ENCODE measurements at regions not wholly inside any gene's neighbourhood (a gene's known extent, or its start where the extent isn't known, plus 50 kb on each side); places are given as distances from the start of the nearest gene placed in this dataset.

DNA sequence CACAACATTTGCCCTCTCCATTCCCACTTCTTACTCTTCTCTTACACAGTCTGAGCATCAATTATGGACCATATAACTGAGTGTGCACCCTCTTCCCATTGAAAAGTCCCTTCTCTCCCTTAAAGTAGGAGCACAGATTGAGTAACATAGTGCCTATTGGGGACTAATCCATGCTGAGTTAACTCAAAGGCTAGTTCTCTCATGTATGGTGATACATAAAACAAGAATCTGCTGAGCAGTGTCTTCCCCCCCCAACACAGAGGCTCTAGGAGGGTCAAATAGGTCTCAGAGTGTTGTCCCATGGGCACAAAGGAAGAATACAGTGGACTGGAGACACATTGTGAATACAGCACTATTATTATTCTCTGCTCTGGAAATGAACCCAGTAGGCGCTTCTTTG is 274.6 kb upstream of the BOD1L1 start:
- DNase-seq (no peak), ATAC-seq (replicated peaks) (no peak)
- H3K4me3 Mint-ChIP-seq = no peak overlapping the region
- H3K27ac Mint-ChIP-seq = no peak overlapping the region
- no peaks in the 10 kb centered on the region for H3K27me3 Mint-ChIP-seq
- H3K4me1 Mint-ChIP-seq (ENCODE audit: low read depth in 2 of 2) = no peaks in the 10 kb centered on the region
- H3K36me3 Mint-ChIP-seq (ENCODE audit: insufficient read depth) = no peaks in the 10 kb centered on the region
- peaks cover 0 to 4% of the 10 kb centered on the region in 2 donors for H3K9me3 Mint-ChIP-seq

GRCh38 chr4:13903061-13903460 is 275.5 kb upstream of the BOD1L1 start:
- H3K27me3 Mint-ChIP-seq = no peaks in the 10 kb centered on the region
- DNase-seq (no peak), ATAC-seq (replicated peaks) (no peak)
- H3K4me1 Mint-ChIP-seq (ENCODE audit: low read depth in 2 of 2) = no peaks in the 10 kb centered on the region
- no peak overlapping the region for H3K27ac Mint-ChIP-seq
- no peak overlapping the region for H3K4me3 Mint-ChIP-seq
- H3K36me3 Mint-ChIP-seq (ENCODE audit: insufficient read depth) = no peaks in the 10 kb centered on the region
- peaks cover 0 to 2% of the 10 kb centered on the region in 2 donors for H3K9me3 Mint-ChIP-seq

- peaks cover 2 to 4% of the 10 kb centered on the region in 2 donors for H3K9me3 Mint-ChIP-seq
These were observed 276.4 kb upstream of the BOD1L1 start for GRCh38 chr4:13903901-13904300.

GRCh38 chr4:13905543-13905942 is 278.0 kb upstream of the BOD1L1 start:
- Mint-ChIP-seq H3K4me3 (no peak overlapping the region), H3K27ac (no peak overlapping the region), H3K36me3 (ENCODE audit: insufficient read depth) (no peaks in the 10 kb centered on the region), H3K27me3 (no peaks in the 10 kb centered on the region), H3K9me3 (peaks cover 2 to 8% of the 10 kb centered on the region in 2 donors), H3K4me1 (ENCODE audit: low read depth in 2 of 2) (no peaks in the 10 kb centered on the region)
- ATAC-seq (replicated peaks) = no peak
- DNase-seq = no peak

More at GRCh38 chr4:13903901-13904300, 276.4 kb upstream of the BOD1L1 start:
- Mint-ChIP-seq H3K27me3 (no peaks in the 10 kb centered on the region), H3K27ac (no peak overlapping the region), H3K4me3 (no peak overlapping the region), H3K36me3 (ENCODE audit: insufficient read depth) (no peaks in the 10 kb centered on the region), H3K4me1 (ENCODE audit: low read depth in 2 of 2) (no peaks in the 10 kb centered on the region)
- DNase-seq (no peak), ATAC-seq (replicated peaks) (no peak)

GRCh38 chr4:13906727-13907126 is 279.2 kb upstream of the BOD1L1 start:
- Mint-ChIP-seq H3K4me3 (no peak overlapping the region), H3K27ac (no peak overlapping the region), H3K27me3 (no peaks in the 10 kb centered on the region), H3K9me3 (peaks cover 0 to 8% of the 10 kb centered on the region in 2 donors), H3K4me1 (ENCODE audit: low read depth in 2 of 2) (no peaks in the 10 kb centered on the region), H3K36me3 (ENCODE audit: insufficient read depth) (no peaks in the 10 kb centered on the region)
- ATAC-seq (replicated peaks) (no peak), DNase-seq (no peak)

DNA sequence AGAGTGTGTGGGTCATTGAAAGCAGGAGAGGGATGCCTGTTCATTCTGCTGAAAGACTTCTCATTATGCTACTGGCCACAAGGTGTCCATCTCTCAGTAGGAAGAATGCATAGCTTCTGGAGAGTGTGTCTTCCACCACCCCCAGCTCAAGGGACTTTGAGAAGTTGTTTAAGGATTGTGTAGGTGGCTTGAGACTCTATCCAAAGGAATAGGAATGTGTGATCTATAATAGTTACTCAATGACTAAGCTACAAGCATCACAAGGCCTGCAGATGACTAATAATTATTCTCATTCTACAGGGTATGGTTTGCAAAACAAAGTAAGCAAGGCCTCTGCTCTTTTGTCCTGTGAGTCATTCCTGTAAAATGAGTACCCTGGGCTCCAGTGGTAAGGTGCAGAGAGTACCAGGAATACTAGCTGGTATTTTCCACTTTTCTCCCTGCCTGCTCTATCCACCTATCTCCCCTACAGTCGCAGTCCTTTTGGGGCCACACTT is 279.8 kb upstream of the BOD1L1 start:
- Mint-ChIP-seq H3K27me3 (no peaks in the 10 kb centered on the region), H3K4me3 (no peak overlapping the region), H3K36me3 (ENCODE audit: insufficient read depth) (no peaks in the 10 kb centered on the region), H3K4me1 (ENCODE audit: low read depth in 2 of 2) (no peaks in the 10 kb centered on the region), H3K27ac (no peak overlapping the region), H3K9me3 (peaks cover 0 to 8% of the 10 kb centered on the region in 2 donors)
- ATAC-seq (replicated peaks) (no peak), DNase-seq (no peak)

DNA sequence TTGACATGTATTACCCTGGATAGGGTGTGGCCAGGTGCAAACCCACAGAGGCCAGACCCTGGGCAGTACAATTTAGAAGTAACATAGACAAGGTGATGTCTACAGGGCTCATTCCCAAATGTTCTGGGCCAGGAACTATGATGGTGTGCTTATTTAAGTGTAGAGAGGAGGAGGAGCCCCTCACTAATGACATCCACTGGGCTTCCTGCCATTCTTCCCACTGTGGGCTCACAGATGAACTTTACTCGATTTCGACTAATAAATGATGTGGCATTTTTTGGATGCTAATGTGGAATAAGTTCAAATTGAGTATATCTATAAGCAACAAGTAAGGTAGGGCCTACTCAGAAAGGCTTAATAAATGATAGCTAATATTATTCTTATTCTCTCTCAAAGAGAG is 280.9 kb upstream of the BOD1L1 start:
- ATAC-seq (replicated peaks) (no peak), DNase-seq (no peak)
- Mint-ChIP-seq H3K9me3 (peaks cover 0 to 8% of the 10 kb centered on the region in 2 donors), H3K36me3 (ENCODE audit: insufficient read depth) (no peaks in the 10 kb centered on the region), H3K4me3 (no peak overlapping the region), H3K27ac (no peak overlapping the region), H3K4me1 (ENCODE audit: low read depth in 2 of 2) (no peaks in the 10 kb centered on the region), H3K27me3 (no peaks in the 10 kb centered on the region)

GRCh38 chr4:13910556-13910955 is 283.0 kb upstream of the BOD1L1 start:
- no peaks in the 10 kb centered on the region for H3K36me3 Mint-ChIP-seq (ENCODE audit: insufficient read depth)
- DNase-seq (no peak), ATAC-seq (replicated peaks) (no peak)
- no peaks in the 10 kb centered on the region for H3K4me1 Mint-ChIP-seq (ENCODE audit: low read depth in 2 of 2)
- no peak overlapping the region for H3K27ac Mint-ChIP-seq
- H3K4me3 Mint-ChIP-seq = no peak overlapping the region
- H3K9me3 Mint-ChIP-seq = peaks cover 0 to 8% of the 10 kb centered on the region in 2 donors
- H3K27me3 Mint-ChIP-seq = no peaks in the 10 kb centered on the region

- Mint-ChIP-seq H3K27ac (no peak overlapping the region), H3K4me1 (ENCODE audit: low read depth in 2 of 2) (no peaks in the 10 kb centered on the region), H3K27me3 (no peaks in the 10 kb centered on the region), H3K36me3 (ENCODE audit: insufficient read depth) (no peaks in the 10 kb centered on the region), H3K4me3 (no peak overlapping the region), H3K9me3 (peaks cover 0 to 8% of the 10 kb centered on the region in 2 donors)
- ATAC-seq (replicated peaks) (no peak), DNase-seq (no peak)
These were observed 283.7 kb upstream of the BOD1L1 start for GRCh38 chr4:13911256-13911655.

DNA sequence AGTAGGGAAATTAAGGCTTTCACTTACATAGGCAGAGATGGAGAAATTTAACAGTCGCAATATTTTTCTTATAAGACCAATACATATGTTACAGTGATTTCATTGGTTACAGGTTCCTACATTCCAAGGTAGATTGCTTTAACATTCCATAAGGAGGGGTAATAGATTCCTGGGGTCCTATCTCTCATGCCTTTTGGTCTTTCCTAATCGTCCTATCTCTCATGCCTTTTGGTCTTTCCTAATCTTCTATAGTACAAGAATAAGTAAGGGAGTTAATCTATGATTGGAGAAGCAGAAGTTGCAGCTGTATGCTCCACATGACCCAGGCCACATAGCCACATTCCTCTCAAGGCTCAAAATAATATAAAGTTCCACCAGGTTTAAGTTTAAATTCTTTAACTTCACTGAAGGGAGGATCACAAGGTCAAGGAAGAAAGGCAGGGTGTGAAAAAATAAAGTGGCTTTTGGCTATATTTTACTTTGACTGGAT is 285.0 kb upstream of the BOD1L1 start:
- Mint-ChIP-seq H3K4me1 (ENCODE audit: low read depth in 2 of 2) (no peaks in the 10 kb centered on the region), H3K27ac (no peak overlapping the region)

GRCh38 chr4:13912966-13913365 is 285.4 kb upstream of the BOD1L1 start:
- DNase-seq (no peak), ATAC-seq (replicated peaks) (no peak)
- Mint-ChIP-seq H3K27ac (no peak overlapping the region), H3K4me1 (ENCODE audit: low read depth in 2 of 2) (no peaks in the 10 kb centered on the region), H3K9me3 (peaks cover 0 to 8% of the 10 kb centered on the region in 2 donors), H3K36me3 (ENCODE audit: insufficient read depth) (no peaks in the 10 kb centered on the region), H3K27me3 (no peaks in the 10 kb centered on the region), H3K4me3 (no peak overlapping the region)

More for the DNA sequence above, 285.0 kb upstream of the BOD1L1 start:
- no peak for ATAC-seq (replicated peaks)
- Mint-ChIP-seq H3K27me3 (no peaks in the 10 kb centered on the region), H3K4me3 (no peak overlapping the region), H3K9me3 (peaks cover 0 to 8% of the 10 kb centered on the region in 2 donors), H3K36me3 (ENCODE audit: insufficient read depth) (no peaks in the 10 kb centered on the region)
- no peak for DNase-seq

GRCh38 chr4:13917015-13917414 is 289.5 kb upstream of the BOD1L1 start:
- H3K36me3 Mint-ChIP-seq (ENCODE audit: insufficient read depth) = no peaks in the 10 kb centered on the region
- no peak for ATAC-seq (replicated peaks)
- H3K27me3 Mint-ChIP-seq = no peaks in the 10 kb centered on the region

GRCh38 chr4:13918110-13918509 is 290.6 kb upstream of the BOD1L1 start:
- DNase-seq (no peak), ATAC-seq (replicated peaks) (no peak)
- Mint-ChIP-seq H3K27ac (no peak overlapping the region), H3K9me3 (peaks cover 0 to 7% of the 10 kb centered on the region in 2 donors), H3K36me3 (ENCODE audit: insufficient read depth) (no peaks in the 10 kb centered on the region), H3K4me3 (no peak overlapping the region), H3K4me1 (ENCODE audit: low read depth in 2 of 2) (no peaks in the 10 kb centered on the region), H3K27me3 (no peaks in the 10 kb centered on the region)

More at GRCh38 chr4:13917015-13917414, 289.5 kb upstream of the BOD1L1 start:
- H3K9me3 Mint-ChIP-seq = peaks cover 0 to 6% of the 10 kb centered on the region in 2 donors
- no peaks in the 10 kb centered on the region for H3K4me1 Mint-ChIP-seq (ENCODE audit: low read depth in 2 of 2)
- H3K4me3 Mint-ChIP-seq = no peak overlapping the region
- no peak overlapping the region for H3K27ac Mint-ChIP-seq
- no peak for DNase-seq

GRCh38 chr4:13918991-13919441 is 291.5 kb upstream of the BOD1L1 start:
- no peak for ATAC-seq (replicated peaks)
- Mint-ChIP-seq H3K27me3 (no peaks in the 10 kb centered on the region), H3K4me1 (ENCODE audit: low read depth in 2 of 2) (no peaks in the 10 kb centered on the region), H3K36me3 (ENCODE audit: insufficient read depth) (no peaks in the 10 kb centered on the region), H3K27ac (no peak overlapping the region), H3K4me3 (no peak overlapping the region), H3K9me3 (peaks cover 0 to 7% of the 10 kb centered on the region in 2 donors)
- no peak for DNase-seq
